GM13976 (cell line): ENCODE measurements at regions not wholly inside any gene's neighbourhood (a gene's known extent, or its start where the extent isn't known, plus 50 kb on each side); places are given as distances from the start of the nearest gene placed in this dataset.

Experiments used
- DNase-seq: peaks from one replicate; pipeline ENCODE4 v3.0.0; 2012; ENCODE audit warnings: low spot score
- CTCF ChIP-seq: IDR thresholded peaks from 2 replicates; pipeline ENCODE4 v1.5.1; 2012; ENCODE audit warnings: borderline replicate concordance, mild to moderate bottlenecking; ENCODE audit not compliant: insufficient read depth; ENCODE audit errors: extremely low read depth, missing control alignments, control extremely low read depth
- in situ Hi-C: fragments of 300-500 bp; cut with MboI; formaldehyde crosslinking; loops from one replicate; pipeline ENCODE4 v1.12.0; 2022; ENCODE audit warnings: low sequenced_read_pairs, mixed read lengths, inconsistent platforms; ENCODE audit not compliant: unreplicated experiment

GRCh38 chr5:2191972-2192371 lies 309.2 kb upstream of the IRX4 start:
- in situ Hi-C loops: no loop called here
- DNase-seq: no peak
- TF ChIP-seq CTCF: no peak

GRCh38 chr5:2190549-2190948 lies 307.8 kb upstream of the IRX4 start:
- no peak for TF ChIP-seq CTCF
- in situ Hi-C loops: no loop called here
- DNase-seq: no peak

GRCh38 chr5:2188661-2189060 lies 305.9 kb upstream of the IRX4 start:
- in situ Hi-C loops: no loop called here
- no peak for DNase-seq
- TF ChIP-seq CTCF: no peak

- in situ Hi-C loops: no loop called here
- no peak for DNase-seq
- TF ChIP-seq CTCF: no peak
These were observed 305.4 kb upstream of the IRX4 start for GRCh38 chr5:2188137-2188536.

GRCh38 chr5:2187687-2188086 lies 305.0 kb upstream of the IRX4 start:
- in situ Hi-C loops: no loop called here
- no peak for TF ChIP-seq CTCF

GRCh38 chr5:2187156-2187555 lies 304.4 kb upstream of the IRX4 start:
- no peak for DNase-seq
- in situ Hi-C loops: no loop called here
- no peak for TF ChIP-seq CTCF

More at GRCh38 chr5:2187687-2188086, 305.0 kb upstream of the IRX4 start:
- DNase-seq: no peak

- TF ChIP-seq CTCF: no peak
- in situ Hi-C loops: no loop called here
- no peak for DNase-seq
These were observed 303.8 kb upstream of the IRX4 start for GRCh38 chr5:2186472-2187015.
